ENCODE measurements at regions not wholly inside any gene's neighbourhood (a gene's known extent, or its start where the extent isn't known, plus 50 kb on each side); places are given as distances from the start of the nearest gene placed in this dataset.

GRCh38 chr5:99607124-99607523, 678.3 kb upstream of the CHD1 start:
- TF ChIP-seq EP300 (IDR thresholded peaks at IDR 0.05) (no peak), POLR2AphosphoS5 (IDR thresholded peaks at IDR 0.05) (no peak), CTCF (IDR thresholded peaks at IDR 0.05) (no peak), POLR2A (IDR thresholded peaks at IDR 0.05) (no peak)
